GM12878 (cell line): ENCODE measurements at regions not wholly inside any gene's neighbourhood (a gene's known extent, or its start where the extent isn't known, plus 50 kb on each side); places are given as distances from the start of the nearest gene placed in this dataset.

Source experiments
- ATAC-seq: fragments of 200-7000 bp; cut with Tn5 transposase; 3 replicates; pipeline ENCODE4 v1.9.1; 2020; ENCODE audit warnings: mild to moderate bottlenecking, moderate library complexity
- BruUV-seq: library from RNA; stranded (reverse); fragments of 400-500 nt; replicated peaks from 2 replicates; lab custom pipeline; 2021; lab: Mats Ljungman, UMichigan
- CTCF ChIA-PET: fragments of 300-600 bp; sonication (Branson Sonifier 250); formaldehyde crosslinking; extraction: SDS; loops from one replicate; lab custom pipeline; 2021; ENCODE audit warnings: inconsistent platforms; lab: Yijun Ruan, JAX
- POLR2A ChIA-PET: fragments of 350-600 bp; formaldehyde crosslinking; extraction: SDS; loops from one replicate; lab custom pipeline; 2021; ENCODE audit warnings: inconsistent platforms; lab: Charles Lee
- RAD21 ChIA-PET: fragments of 300-600 bp; sonication (Branson Sonifier 250); formaldehyde crosslinking; loops from one replicate; lab custom pipeline; 2023; ENCODE audit warnings: antibody characterized with exemption; ENCODE audit not compliant: unreplicated experiment; lab: Charles Lee
- SMC1A ChIA-PET: fragments of 300-600 bp; sonication (Branson Sonifier 250); formaldehyde crosslinking; loops from one replicate; lab custom pipeline; 2023; ENCODE audit not compliant: unreplicated experiment, uncharacterized antibody; lab: Charles Lee
- DNase-seq: peaks from one replicate; pipeline ENCODE4 v3.0.0-alpha.2; 2011; ENCODE audit warnings: low read depth, low spot score
- FAIRE-seq: peaks from 3 replicates; lab custom pipeline; 2011; peaks lifted over from hg19 to GRCh38; lab: Jason Lieb, UNC
- H2AFZ ChIP-seq: 2 replicates; pipeline ENCODE4 v1.6.0; 2011; ENCODE audit warnings: low read depth, low read length, control low read depth; ENCODE audit not compliant: control insufficient read depth
- H3K27ac ChIP-seq: 2 replicates; pipeline ENCODE4 v1.5.1; 2011; ENCODE audit warnings: control low read depth; ENCODE audit not compliant: control insufficient read depth, insufficient read depth
- H3K27me3 ChIP-seq, 2 experiments: replicated peaks in 1 of 2; 2 replicates each; pipeline versions ENCODE4 v1.6.0 to v1.6.1; 2011; ENCODE audit warnings: low read length in 1 of 2; ENCODE audit not compliant: control insufficient read depth in 2 of 2, insufficient read depth in 2 of 2
- H3K36me3 ChIP-seq, 2 experiments: 2 replicates each; pipeline ENCODE4 v1.5.1; 2011; ENCODE audit warnings: low read length in 1 of 2; ENCODE audit not compliant: control insufficient read depth in 2 of 2, insufficient read depth in 2 of 2
- H3K4me1 ChIP-seq: 2 replicates; pipeline ENCODE4 v1.6.1; 2011; ENCODE audit warnings: mild to moderate bottlenecking, low read length, moderate library complexity, mixed read lengths; ENCODE audit not compliant: control insufficient read depth, insufficient read depth
- H3K4me2 ChIP-seq: 2 replicates; pipeline ENCODE4 v1.6.0; 2011; ENCODE audit warnings: control low read depth; ENCODE audit not compliant: control insufficient read depth, insufficient read depth
- H3K4me3 ChIP-seq: fragments of 200-600 bp; sonication (generic); 2 replicates; pipeline ENCODE4 v1.5.1; 2016
- H3K79me2 ChIP-seq: 2 replicates; pipeline ENCODE4 v1.6.0; 2011; ENCODE audit warnings: low read length; ENCODE audit not compliant: control insufficient read depth, insufficient read depth
- H3K9ac ChIP-seq: 2 replicates; pipeline ENCODE4 v1.8.0; 2011; ENCODE audit warnings: low read length, control low read depth, mixed read lengths; ENCODE audit not compliant: control insufficient read depth, insufficient read depth
- H3K9me3 ChIP-seq: replicated peaks from 3 replicates; pipeline ENCODE4 v1.5.1; 2011; ENCODE audit warnings: mild to moderate bottlenecking, low read length; ENCODE audit not compliant: control insufficient read depth, insufficient read depth
- H4K20me1 ChIP-seq: 2 replicates; pipeline ENCODE4 v1.6.0; 2011; ENCODE audit not compliant: control insufficient read depth, insufficient read depth
- BCL11A ChIP-seq: IDR thresholded peaks from 2 replicates; pipeline ENCODE4 v1.6.1; 2011; ENCODE audit warnings: low read depth, low read length
- BHLHE40 ChIP-seq, 2 experiments: fragments of 450-650 bp in 1 of 2; IDR thresholded peaks; 2 replicates each; pipeline ENCODE4 v1.6.1; 2011 to 2017; ENCODE audit warnings: low read depth in 2 of 2, borderline replicate concordance in 1 of 2, improper control_type of control experiment in 1 of 2, low read length in 1 of 2, mild to moderate bottlenecking in 1 of 2
- CHD1 ChIP-seq: IDR thresholded peaks from 2 replicates; pipeline ENCODE4 v1.6.1; 2012; ENCODE audit warnings: low read depth, low read length, improper control_type of control experiment
- CREB1 ChIP-seq: IDR thresholded peaks from 2 replicates; pipeline ENCODE4 v1.6.1; 2012; ENCODE audit warnings: low read depth, mild to moderate bottlenecking, inconsistent platforms
- E4F1 ChIP-seq: fragments of 450-650 bp; IDR thresholded peaks from 2 replicates; pipeline ENCODE4 v1.6.1; 2018; ENCODE audit warnings: borderline replicate concordance, mild to moderate bottlenecking; ENCODE audit not compliant: partially characterized antibody
- EGR1 ChIP-seq, 2 experiments: IDR thresholded peaks; 1 replicate in 1 of 2; 2 replicates in 1 of 2; pipeline ENCODE4 v1.6.1; 2011 to 2012; ENCODE audit warnings: low read depth in 2 of 2, low read length in 2 of 2, borderline replicate concordance in 1 of 2, mild to moderate bottlenecking in 1 of 2, moderate library complexity in 1 of 2
- ELK1 ChIP-seq: IDR thresholded peaks from 2 replicates; pipeline ENCODE4 v1.6.1; 2012; ENCODE audit warnings: low read depth, low read length, improper control_type of control experiment
- HDAC2 ChIP-seq: fragments of 200-600 bp; sonication (generic); IDR thresholded peaks from 2 replicates; pipeline ENCODE4 v1.6.1; 2017
- MEF2A ChIP-seq: IDR thresholded peaks from 2 replicates; pipeline ENCODE4 v1.6.1; 2011; ENCODE audit warnings: low read depth, mild to moderate bottlenecking, low read length, moderate library complexity; ENCODE audit not compliant: insufficient read depth
- SMC3 ChIP-seq: IDR thresholded peaks from 2 replicates; pipeline ENCODE4 v1.6.1; 2011; ENCODE audit warnings: low read length, improper control_type of control experiment, borderline replicate concordance
- SREBF2 ChIP-seq: IDR thresholded peaks from 2 replicates; pipeline ENCODE4 v1.6.1; 2012; ENCODE audit warnings: mild to moderate bottlenecking, low read length
- SUPT20H ChIP-seq: IDR thresholded peaks from 2 replicates; pipeline ENCODE4 v1.6.1; 2011; ENCODE audit warnings: low read depth, mild to moderate bottlenecking, low read length, moderate library complexity, borderline replicate concordance; ENCODE audit not compliant: control insufficient read depth
- WGBS: methylation state at CpG from one replicate; pipeline ENCODE4 v1.1.6; 2016; ENCODE audit warnings: low lambda C conversion rate; ENCODE audit not compliant: insufficient replicate concordance, insufficient coverage; ENCODE audit errors: missing lambda C conversion rate; 5-methylcytosine and 5-hydroxymethylcytosine counted together
- in situ Hi-C: fragments of 300-500 bp; cut with MboI; formaldehyde crosslinking; loops from 9 replicates; pipeline ENCODE4 v1.14.3; 2018; ENCODE audit warnings: mixed read lengths
- intact Hi-C: fragments of 100-400 bp; cut with micrococcal nuclease; formaldehyde crosslinking; loops from one replicate; pipeline ENCODE4 v1.14.2; 2022; ENCODE audit not compliant: unreplicated experiment

GRCh38 chr5:121707178-121707577 lies 144.5 kb upstream of the FTMT start:
- no peak overlapping the region for H3K9ac ChIP-seq
- no peaks in the 10 kb centered on the region for H3K36me3 ChIP-seq
- ATAC-seq: no peak
- ChIA-PET CTCF (no interaction called here), SMC1A (no interaction called here), RAD21 (no interaction called here), POLR2A (no interaction called here)
- intact Hi-C loops (no loop called here), in situ Hi-C loops (no loop called here)
- no peak overlapping the region for H3K4me3 ChIP-seq
- H3K27me3 ChIP-seq: no peaks in the 10 kb centered on the region
- no peak overlapping the region for H3K27ac ChIP-seq
- FAIRE-seq: no peak
- H3K79me2 ChIP-seq: no peaks in the 10 kb centered on the region
- no peak for DNase-seq
- H2AFZ ChIP-seq: no peak overlapping the region
- H3K4me1 ChIP-seq: no peaks in the 10 kb centered on the region
- TF ChIP-seq SUPT20H: no peak
- no peak for TF ChIP-seq HDAC2
- TF ChIP-seq E4F1: no peak
- TF ChIP-seq CHD1: no peak
- TF ChIP-seq CREB1: no peak
- TF ChIP-seq SREBF2: no peak
- no peak for TF ChIP-seq SMC3
- TF ChIP-seq BHLHE40 (IDR thresholded peaks at IDR 0.05; ENCODE audit: borderline replicate concordance in 1 of 2, low read depth in 2 of 2, low read length in 1 of 2): no peak
- no peak for TF ChIP-seq MEF2A
- TF ChIP-seq BCL11A: no peak
- no peak for TF ChIP-seq EGR1 (IDR thresholded peaks at IDR 0.05; ENCODE audit: borderline replicate concordance in 1 of 2, low read depth in 2 of 2, low read length in 2 of 2)
- no peak for TF ChIP-seq ELK1
- no peaks in the 10 kb centered on the region for H4K20me1 ChIP-seq
- 0% methylated on average over 1 of the region's 1 CpG for WGBS
- no peaks in the 10 kb centered on the region for H3K9me3 ChIP-seq
- BruUV-seq: no TSS peak
- H3K4me2 ChIP-seq: no peak overlapping the region
